HepG2 (cell line): ENCODE measurements at regions not wholly inside any gene's neighbourhood (a gene's known extent, or its start where the extent isn't known, plus 50 kb on each side); places are given as distances from the start of the nearest gene placed in this dataset.

Experiments
- CHD2 ChIP-seq: IDR thresholded peaks from 2 replicates; pipeline ENCODE4 v1.6.1; 2011; ENCODE audit warnings: low read depth, low read length, improper control_type of control experiment
- CTCF ChIP-seq: sonication (generic); formaldehyde crosslinking; IDR thresholded peaks from 2 replicates; pipeline ENCODE4 v1.5.0; 2020; ENCODE audit warnings: mild to moderate bottlenecking, missing genetic modification reagents, moderate library complexity
- FOXM1 ChIP-seq: sonication (generic); formaldehyde crosslinking; IDR thresholded peaks from 2 replicates; pipeline ENCODE4 v1.5.0; 2020; ENCODE audit warnings: missing genetic modification reagents
- GABPA ChIP-seq, 2 experiments: IDR thresholded peaks; 2 replicates each; pipeline ENCODE4 v1.6.1; 2011 to 2016; ENCODE audit warnings: low read depth in 2 of 2, low read length in 1 of 2, missing biosample characterization in 1 of 2, missing genetic modification characterization in 1 of 2
- MIXL1 ChIP-seq: IDR thresholded peaks from 2 replicates; pipeline ENCODE4 v1.6.1; 2016
- PHF5A ChIP-seq: IDR thresholded peaks from one replicate; pipeline ENCODE4 v1.6.1; 2018; ENCODE audit warnings: low read depth, missing genetic modification reagents; ENCODE audit not compliant: unreplicated experiment
- REST ChIP-seq, 2 experiments: IDR thresholded peaks; 2 replicates each; pipeline ENCODE4 v1.6.1; 2011 to 2012; ENCODE audit warnings: low read length in 2 of 2, borderline replicate concordance in 1 of 2, low read depth in 1 of 2, mild to moderate bottlenecking in 1 of 2, moderate library complexity in 1 of 2
- ZFX ChIP-seq: sonication (generic); formaldehyde crosslinking; IDR thresholded peaks from 2 replicates; pipeline ENCODE4 v1.4.0; 2020; ENCODE audit warnings: mild to moderate bottlenecking, low read depth, missing genetic modification reagents, moderate library complexity
- ZNF687 ChIP-seq: sonication (generic); formaldehyde crosslinking; IDR thresholded peaks from 2 replicates; pipeline ENCODE4 v1.5.1; 2020; ENCODE audit warnings: mild to moderate bottlenecking, missing genetic modification reagents, moderate library complexity
- TF ChIP-seq, protein P1 (sequence below): IDR thresholded peaks from 2 replicates; pipeline ENCODE4 v1.6.1; 2016; ENCODE audit warnings: low read depth
- TF ChIP-seq, protein P2 (sequence below): sonication (generic); formaldehyde crosslinking; IDR thresholded peaks from 2 replicates; pipeline ENCODE4 v1.4.0; 2020; ENCODE audit warnings: missing genetic modification reagents

DNA sequence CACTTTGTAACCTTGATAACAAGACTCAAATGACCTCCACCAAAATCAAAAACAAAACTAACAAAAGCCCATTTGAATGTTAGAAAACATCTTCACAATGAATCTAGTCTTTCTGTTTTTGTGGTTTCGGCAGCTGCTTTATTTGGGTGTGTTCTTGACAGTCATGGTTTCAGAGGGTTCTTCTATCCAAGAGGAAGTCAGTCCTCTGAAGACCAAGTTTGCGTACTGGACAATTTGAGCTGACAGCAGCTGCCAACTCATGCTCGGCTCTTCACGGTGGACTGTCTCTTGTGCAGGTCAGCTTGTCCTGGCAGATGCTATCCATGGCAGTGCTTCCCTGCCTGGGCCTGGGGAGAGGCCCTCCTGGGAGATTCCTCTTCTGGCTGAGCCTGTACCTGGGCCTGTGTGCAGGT, 91.0 kb downstream of the TMEM17 start:
- no peak for TF ChIP-seq CTCF
- TF ChIP-seq, protein P1, sequence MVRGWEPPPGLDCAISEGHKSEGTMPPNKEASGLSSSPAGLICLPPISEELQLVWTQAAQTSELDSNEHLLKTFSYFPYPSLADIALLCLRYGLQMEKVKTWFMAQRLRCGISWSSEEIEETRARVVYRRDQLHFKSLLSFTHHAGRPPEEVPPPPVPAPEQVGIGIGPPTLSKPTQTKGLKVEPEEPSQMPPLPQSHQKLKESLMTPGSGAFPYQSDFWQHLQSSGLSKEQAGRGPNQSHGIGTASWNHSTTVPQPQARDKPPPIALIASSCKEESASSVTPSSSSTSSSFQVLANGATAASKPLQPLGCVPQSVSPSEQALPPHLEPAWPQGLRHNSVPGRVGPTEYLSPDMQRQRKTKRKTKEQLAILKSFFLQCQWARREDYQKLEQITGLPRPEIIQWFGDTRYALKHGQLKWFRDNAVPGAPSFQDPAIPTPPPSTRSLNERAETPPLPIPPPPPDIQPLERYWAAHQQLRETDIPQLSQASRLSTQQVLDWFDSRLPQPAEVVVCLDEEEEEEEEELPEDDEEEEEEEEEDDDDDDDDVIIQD (CRISPR knock-in tag), result no peak
- no peak for TF ChIP-seq MIXL1
- TF ChIP-seq CHD2, result no peak
- TF ChIP-seq ZFX, result no peak
- TF ChIP-seq PHF5A (CRISPR knock-in tag), result no peak
- no peak for TF ChIP-seq ZNF687 (CRISPR knock-in tag)
- no peak for TF ChIP-seq REST (IDR thresholded peaks at IDR 0.05; ENCODE audit: borderline replicate concordance in 1 of 2, low read depth in 1 of 2, low read length in 2 of 2)
- TF ChIP-seq, protein P2, sequence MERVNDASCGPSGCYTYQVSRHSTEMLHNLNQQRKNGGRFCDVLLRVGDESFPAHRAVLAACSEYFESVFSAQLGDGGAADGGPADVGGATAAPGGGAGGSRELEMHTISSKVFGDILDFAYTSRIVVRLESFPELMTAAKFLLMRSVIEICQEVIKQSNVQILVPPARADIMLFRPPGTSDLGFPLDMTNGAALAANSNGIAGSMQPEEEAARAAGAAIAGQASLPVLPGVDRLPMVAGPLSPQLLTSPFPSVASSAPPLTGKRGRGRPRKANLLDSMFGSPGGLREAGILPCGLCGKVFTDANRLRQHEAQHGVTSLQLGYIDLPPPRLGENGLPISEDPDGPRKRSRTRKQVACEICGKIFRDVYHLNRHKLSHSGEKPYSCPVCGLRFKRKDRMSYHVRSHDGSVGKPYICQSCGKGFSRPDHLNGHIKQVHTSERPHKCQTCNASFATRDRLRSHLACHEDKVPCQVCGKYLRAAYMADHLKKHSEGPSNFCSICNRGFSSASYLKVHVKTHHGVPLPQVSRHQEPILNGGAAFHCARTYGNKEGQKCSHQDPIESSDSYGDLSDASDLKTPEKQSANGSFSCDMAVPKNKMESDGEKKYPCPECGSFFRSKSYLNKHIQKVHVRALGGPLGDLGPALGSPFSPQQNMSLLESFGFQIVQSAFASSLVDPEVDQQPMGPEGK (CRISPR knock-in tag), result no peak
- TF ChIP-seq FOXM1 (CRISPR knock-in tag), result no peak
- TF ChIP-seq GABPA (IDR thresholded peaks at IDR 0.05; ENCODE audit: low read depth, low read length), result no peak
- no peak for TF ChIP-seq GABPA (CRISPR knock-in tag; IDR thresholded peaks at IDR 0.05; ENCODE audit: low read depth)
